GM23338 (cell line): ENCODE measurements at regions not wholly inside any gene's neighbourhood (a gene's known extent, or its start where the extent isn't known, plus 50 kb on each side); places are given as distances from the start of the nearest gene placed in this dataset.

Experiments used
- ATAC-seq: fragments of 200-7000 bp; cut with Tn5 transposase; 3 replicates; pipeline ENCODE4 v1.9.1; 2020
- DNase-seq: peaks from one replicate; pipeline ENCODE4 v3.0.0-alpha.2; 2015; ENCODE audit warnings: low spot score
- H2AFZ ChIP-seq: fragments of 200-600 bp; sonication (generic); 2 replicates; pipeline ENCODE4 v1.8.0; 2016; ENCODE audit warnings: antibody characterized with exemption, mild to moderate bottlenecking, moderate library complexity
- H3F3A ChIP-seq: fragments of 200-600 bp; sonication (generic); replicated peaks from 2 replicates; pipeline ENCODE4 v1.8.0; 2017; ENCODE audit warnings: antibody characterized with exemption, mixed run types, low read depth
- H3K27ac ChIP-seq: fragments of 200-600 bp; sonication (generic); 2 replicates; pipeline ENCODE4 v1.6.1; 2016; ENCODE audit warnings: low read depth
- H3K27me3 ChIP-seq: fragments of 200-600 bp; sonication (generic); 2 replicates; pipeline ENCODE4 v1.8.0; 2016; ENCODE audit warnings: mild to moderate bottlenecking, mixed run types, moderate library complexity; ENCODE audit not compliant: insufficient read depth
- H3K36me3 ChIP-seq: fragments of 200-600 bp; sonication (generic); 2 replicates; pipeline ENCODE4 v1.8.0; 2016; ENCODE audit warnings: mild to moderate bottlenecking; ENCODE audit not compliant: insufficient read depth
- H3K4me1 ChIP-seq: fragments of 200-600 bp; sonication (generic); 2 replicates; pipeline ENCODE4 v1.8.0; 2016; ENCODE audit warnings: mild to moderate bottlenecking, moderate library complexity; ENCODE audit not compliant: insufficient read depth
- H3K4me2 ChIP-seq: fragments of 200-600 bp; sonication (generic); 2 replicates; pipeline ENCODE4 v1.7.1; 2017; ENCODE audit warnings: mixed run types
- H3K4me3 ChIP-seq: fragments of 200-600 bp; sonication (generic); 2 replicates; pipeline ENCODE4 v1.6.1; 2016; ENCODE audit warnings: mixed run types
- H3K79me2 ChIP-seq: fragments of 200-600 bp; sonication (generic); replicated peaks from 2 replicates; pipeline ENCODE4 v1.8.0; 2017; ENCODE audit warnings: mild to moderate bottlenecking; ENCODE audit not compliant: insufficient read depth
- H3K9me2 ChIP-seq: fragments of 200-600 bp; sonication (generic); 2 replicates; pipeline ENCODE4 v1.8.0; 2017; ENCODE audit not compliant: insufficient read depth
- H4K20me1 ChIP-seq: fragments of 200-600 bp; sonication (generic); replicated peaks from 2 replicates; pipeline ENCODE4 v1.8.0; 2017; ENCODE audit warnings: mild to moderate bottlenecking; ENCODE audit not compliant: insufficient read depth
- H3K27ac Mint-ChIP-seq: 2 replicates; pipeline ENCODE4 v1.8.0; 2020; ENCODE audit warnings: inconsistent platforms, mild to moderate bottlenecking, moderate library complexity, mixed read lengths
- H3K27me3 Mint-ChIP-seq: 3 replicates; pipeline ENCODE4 v1.8.0; 2022; ENCODE audit warnings: low read depth, mild to moderate bottlenecking, moderate library complexity, mixed read lengths, inconsistent platforms; ENCODE audit not compliant: insufficient read depth, poor library complexity
- H3K36me3 Mint-ChIP-seq: 3 replicates; pipeline ENCODE4 v1.8.0; 2021; ENCODE audit warnings: low read depth, mild to moderate bottlenecking, inconsistent platforms, moderate library complexity, mixed read lengths
- H3K4me1 Mint-ChIP-seq: 3 replicates; pipeline ENCODE4 v1.8.0; 2020; ENCODE audit warnings: mild to moderate bottlenecking, inconsistent platforms, mixed read lengths
- H3K4me3 Mint-ChIP-seq: 3 replicates; pipeline ENCODE4 v1.8.0; 2021; ENCODE audit warnings: moderate library complexity, mild to moderate bottlenecking, inconsistent platforms, mixed read lengths
- H3K9me3 Mint-ChIP-seq: 3 replicates; pipeline ENCODE4 v1.8.0; 2020; ENCODE audit warnings: moderate library complexity, mild to moderate bottlenecking, inconsistent platforms, mixed read lengths
- CTCF ChIP-seq, 2 experiments: fragments of 200-600 bp in 1 of 2; sonication (generic) in 1 of 2; conservative IDR thresholded peaks; 2 replicates each; pipeline versions ENCODE4 v1.5.1 to v1.6.1; 2016 to 2017; ENCODE audit warnings: antibody characterized with exemption in 2 of 2, low read depth in 2 of 2, mild to moderate bottlenecking in 2 of 2, moderate library complexity in 1 of 2
- NANOG ChIP-seq: IDR thresholded peaks from 2 replicates; pipeline ENCODE4 v1.6.1; 2016; ENCODE audit warnings: antibody characterized with exemption, borderline replicate concordance
- STAT1 ChIP-seq: IDR thresholded peaks from one replicate; pipeline ENCODE4 v1.6.1; 2016; ENCODE audit warnings: antibody characterized with exemption; ENCODE audit not compliant: unreplicated experiment
- ZNF462 ChIP-seq: fragments of 250-450 bp; sonication (Bioruptor Pico); IDR thresholded peaks from 2 replicates; pipeline ENCODE4 v1.5.0; 2020; ENCODE audit warnings: mild to moderate bottlenecking, moderate library complexity

- TF ChIP-seq ZNF462 (CRISPR knock-in tag): no peak
Observed at GRCh38 chr4:24108567-24108966, 218.7 kb upstream of the PPARGC1A start (continued).

- no peak for ATAC-seq
- no peak overlapping the region for H3K4me3 ChIP-seq
- no peaks in the 10 kb centered on the region for H3K4me1 Mint-ChIP-seq
- H3K4me1 ChIP-seq: no peaks in the 10 kb centered on the region
- H3K27ac Mint-ChIP-seq: no peak overlapping the region
- no peaks in the 10 kb centered on the region for H3K36me3 Mint-ChIP-seq
- no peaks in the 10 kb centered on the region for H4K20me1 ChIP-seq
- no peak overlapping the region for H3K4me2 ChIP-seq
- no peak for TF ChIP-seq STAT1
- peak; percentile 29 to 31; a peak in 3 of 4 replicates for TF ChIP-seq CTCF (conservative IDR thresholded peaks at IDR 0.05; ENCODE audit: low read depth in 2 of 2)
- no peak for TF ChIP-seq NANOG
- H2AFZ ChIP-seq: no peak overlapping the region
- H3K36me3 ChIP-seq: no peaks in the 10 kb centered on the region
- H3K9me3 Mint-ChIP-seq: no peaks in the 10 kb centered on the region
- H3K27me3 ChIP-seq: no peaks in the 10 kb centered on the region
- peaks cover 5% of the 10 kb centered on the region for H3K9me2 ChIP-seq
- H3F3A ChIP-seq: no peaks in the 10 kb centered on the region
- H3K27me3 Mint-ChIP-seq: peaks cover 1% of the 10 kb centered on the region
- no peaks in the 10 kb centered on the region for H3K79me2 ChIP-seq
- no peak overlapping the region for H3K4me3 Mint-ChIP-seq
- H3K27ac ChIP-seq: no peak overlapping the region
- no peak for DNase-seq
Observed at GRCh38 chr4:24105327-24106038, 215.6 kb upstream of the PPARGC1A start.
